Tibial nerve (tissue), 4 donors: ENCODE measurements at regions not wholly inside any gene's neighbourhood (a gene's known extent, or its start where the extent isn't known, plus 50 kb on each side); places are given as distances from the start of the nearest gene placed in this dataset.

Experiments used
- DNase-seq, 2 donors: peaks; one replicate each; pipeline ENCODE4 v3.0.0-alpha.2; 2019; ENCODE audit warnings: low spot score in 2 of 2
- H3K27ac ChIP-seq, 4 donors: fragments of 200-600 bp; sonication (generic) in 3 of 4; one replicate each; pipeline ENCODE4 v1.5.1; 2017 to 2019; ENCODE audit warnings: mild to moderate bottlenecking in 1 of 4
- H3K27me3 ChIP-seq, 2 donors: fragments of 200-600 bp; sonication (generic) in 1 of 2; one replicate each; pipeline versions ENCODE4 v1.5.1 to v1.6.0; 2017 to 2019
- H3K36me3 ChIP-seq, 3 donors: fragments of 200-600 bp; sonication (generic); one replicate each; pipeline ENCODE4 v1.5.1; 2018 to 2019
- H3K4me1 ChIP-seq, 4 donors: fragments of 200-600 bp; sonication (generic) in 3 of 4; one replicate each; pipeline ENCODE4 v1.5.1; 2017 to 2019
- H3K4me3 ChIP-seq, 4 donors: fragments of 200-600 bp; sonication (generic) in 3 of 4; one replicate each; pipeline ENCODE4 v1.5.1; 2017 to 2019; ENCODE audit warnings: mild to moderate bottlenecking in 1 of 4, moderate library complexity in 1 of 4
- H3K9me3 ChIP-seq, 4 donors: fragments of 200-600 bp; sonication (generic) in 3 of 4; one replicate each; pipeline ENCODE4 v1.5.1; 2017 to 2019
- EP300 ChIP-seq, 2 donors: sonication (generic); formaldehyde crosslinking; IDR thresholded peaks; one replicate each; pipeline ENCODE4 v1.6.1; 2017; ENCODE audit warnings: antibody characterized with exemption in 2 of 2, mild to moderate bottlenecking in 1 of 2
- POLR2A ChIP-seq, 2 donors: fragments of 450-650 bp; IDR thresholded peaks; one replicate each; pipeline ENCODE4 v1.6.1; 2017; ENCODE audit warnings: antibody characterized with exemption in 2 of 2, mild to moderate bottlenecking in 2 of 2, moderate library complexity in 2 of 2
- WGBS, 2 donors: methylation state at CpG; one replicate each; pipeline ENCODE4 v1.1.5; 2018; 5-methylcytosine and 5-hydroxymethylcytosine counted together
- TF ChIP-seq, protein P1 (sequence below), 5 experiments: fragments of 200-600 bp in 3 of 5; fragments of 450-650 bp in 2 of 5; sonication (generic) in 3 of 5; IDR thresholded peaks; one replicate each; pipeline ENCODE4 v1.5.1; 2016 to 2019; ENCODE audit warnings: antibody characterized with exemption in 5 of 5, mild to moderate bottlenecking in 3 of 5, moderate library complexity in 2 of 5

DNA sequence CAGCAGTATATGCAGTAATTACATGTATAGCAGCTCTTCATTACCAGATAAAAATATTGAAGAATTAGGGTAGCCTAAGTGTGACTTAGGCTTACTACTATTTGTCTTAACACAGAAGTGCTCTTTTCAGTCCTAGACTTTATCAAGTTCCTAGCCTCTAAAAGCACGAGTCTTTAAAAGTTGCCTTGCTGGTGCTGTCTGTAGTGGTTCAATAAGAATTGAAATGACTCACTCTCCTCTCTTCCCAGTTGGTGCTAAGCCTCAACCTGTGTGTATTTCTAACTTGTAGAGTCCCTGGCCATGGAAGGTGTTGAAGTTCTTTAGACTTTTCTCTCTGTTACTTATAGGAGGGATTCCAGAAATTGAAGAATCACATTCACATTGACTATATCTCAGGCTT is 395.4 kb upstream of the THRB start:
- Histone ChIP-seq H3K9me3 (no peaks in the 10 kb centered on the region), H3K27me3 (no peaks in the 10 kb centered on the region), H3K27ac (no peak overlapping the region), H3K4me3 (no peak overlapping the region), H3K36me3 (no peaks in the 10 kb centered on the region), H3K4me1 (no peaks in the 10 kb centered on the region)
- WGBS, 2 donors, result 82 to 100% methylated on average over 1 of the region's 1 CpG
- TF ChIP-seq POLR2A (IDR thresholded peaks at IDR 0.05), result no peak
- no peak for TF ChIP-seq EP300 (IDR thresholded peaks at IDR 0.05)
- TF ChIP-seq, protein P1, sequence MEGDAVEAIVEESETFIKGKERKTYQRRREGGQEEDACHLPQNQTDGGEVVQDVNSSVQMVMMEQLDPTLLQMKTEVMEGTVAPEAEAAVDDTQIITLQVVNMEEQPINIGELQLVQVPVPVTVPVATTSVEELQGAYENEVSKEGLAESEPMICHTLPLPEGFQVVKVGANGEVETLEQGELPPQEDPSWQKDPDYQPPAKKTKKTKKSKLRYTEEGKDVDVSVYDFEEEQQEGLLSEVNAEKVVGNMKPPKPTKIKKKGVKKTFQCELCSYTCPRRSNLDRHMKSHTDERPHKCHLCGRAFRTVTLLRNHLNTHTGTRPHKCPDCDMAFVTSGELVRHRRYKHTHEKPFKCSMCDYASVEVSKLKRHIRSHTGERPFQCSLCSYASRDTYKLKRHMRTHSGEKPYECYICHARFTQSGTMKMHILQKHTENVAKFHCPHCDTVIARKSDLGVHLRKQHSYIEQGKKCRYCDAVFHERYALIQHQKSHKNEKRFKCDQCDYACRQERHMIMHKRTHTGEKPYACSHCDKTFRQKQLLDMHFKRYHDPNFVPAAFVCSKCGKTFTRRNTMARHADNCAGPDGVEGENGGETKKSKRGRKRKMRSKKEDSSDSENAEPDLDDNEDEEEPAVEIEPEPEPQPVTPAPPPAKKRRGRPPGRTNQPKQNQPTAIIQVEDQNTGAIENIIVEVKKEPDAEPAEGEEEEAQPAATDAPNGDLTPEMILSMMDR (IDR thresholded peaks at IDR 0.05), result no peak
- DNase-seq, result no peak

DNA sequence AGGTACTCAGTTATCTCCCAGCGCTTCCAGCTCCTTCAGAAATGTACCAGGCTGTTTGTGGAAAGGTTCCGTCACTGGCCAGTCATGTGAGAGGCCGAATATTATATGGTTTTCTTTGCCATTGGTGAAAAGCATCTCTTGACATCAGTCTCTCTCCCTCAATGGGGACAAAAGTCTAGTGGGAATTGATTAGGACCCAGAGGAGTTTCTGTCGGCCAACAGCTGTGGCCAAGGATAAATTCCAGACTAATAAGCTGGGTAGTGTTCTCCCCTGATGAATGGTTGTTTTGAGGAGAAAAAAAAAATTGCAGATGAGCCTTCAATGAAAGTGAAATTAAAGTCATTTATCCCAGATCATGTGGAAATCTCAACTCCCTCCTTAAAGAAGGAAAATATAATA is 404.7 kb upstream of the THRB start:
- Histone ChIP-seq H3K9me3 (no peaks in the 10 kb centered on the region), H3K27ac (no peak overlapping the region), H3K4me3 (no peak overlapping the region), H3K27me3 (no peaks in the 10 kb centered on the region), H3K4me1 (no peaks in the 10 kb centered on the region), H3K36me3 (no peaks in the 10 kb centered on the region)
- TF ChIP-seq, protein P1 (IDR thresholded peaks at IDR 0.05), result no peak
- DNase-seq, result no peak
- 71 to 77% methylated on average over 4 of the region's 4 CpGs for WGBS, 2 donors

DNA sequence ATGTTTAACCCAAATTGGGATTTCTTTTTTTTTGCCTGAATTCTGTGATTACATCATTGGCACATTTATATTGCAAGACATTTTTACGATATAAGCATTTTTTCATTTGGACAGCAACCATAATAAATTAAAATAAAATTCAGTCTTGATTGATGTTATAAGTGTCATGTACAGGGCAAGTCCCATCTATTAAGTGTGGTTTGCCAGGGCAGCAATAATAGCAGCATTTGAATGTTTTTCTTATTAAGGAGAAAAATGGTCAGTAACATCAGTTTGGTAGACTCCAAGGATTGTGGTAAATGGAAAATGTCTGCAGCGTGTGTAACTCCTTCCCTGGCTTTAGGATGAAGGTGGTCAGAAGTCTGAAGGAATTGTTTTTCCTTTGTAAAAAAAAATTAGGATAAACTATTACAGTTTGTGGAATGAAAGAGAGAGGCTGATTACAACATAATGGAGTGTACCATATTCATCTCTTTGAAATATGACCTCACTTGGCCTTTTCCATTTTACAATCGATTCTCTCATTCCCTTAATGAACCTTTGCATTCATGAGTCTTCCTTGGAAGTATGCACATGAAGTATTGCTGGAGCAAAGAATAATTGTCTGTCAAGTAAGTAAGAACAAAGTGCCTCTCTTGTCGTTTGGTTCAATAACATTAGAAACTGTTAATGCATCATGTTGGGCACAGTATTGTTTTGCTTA is 405.4 kb upstream of the THRB start:
- 56 to 58% methylated on average over 4 of the region's 4 CpGs for WGBS, 2 donors
- DNase-seq, result no peak
- Histone ChIP-seq H3K9me3 (no peaks in the 10 kb centered on the region), H3K27ac (no peak overlapping the region), H3K4me3 (no peak overlapping the region), H3K36me3 (no peaks in the 10 kb centered on the region), H3K4me1 (no peaks in the 10 kb centered on the region), H3K27me3 (no peaks in the 10 kb centered on the region)
- TF ChIP-seq, protein P1 (IDR thresholded peaks at IDR 0.05), result no peak
- TF ChIP-seq POLR2A (IDR thresholded peaks at IDR 0.05) (no peak), EP300 (IDR thresholded peaks at IDR 0.05) (no peak)

DNA sequence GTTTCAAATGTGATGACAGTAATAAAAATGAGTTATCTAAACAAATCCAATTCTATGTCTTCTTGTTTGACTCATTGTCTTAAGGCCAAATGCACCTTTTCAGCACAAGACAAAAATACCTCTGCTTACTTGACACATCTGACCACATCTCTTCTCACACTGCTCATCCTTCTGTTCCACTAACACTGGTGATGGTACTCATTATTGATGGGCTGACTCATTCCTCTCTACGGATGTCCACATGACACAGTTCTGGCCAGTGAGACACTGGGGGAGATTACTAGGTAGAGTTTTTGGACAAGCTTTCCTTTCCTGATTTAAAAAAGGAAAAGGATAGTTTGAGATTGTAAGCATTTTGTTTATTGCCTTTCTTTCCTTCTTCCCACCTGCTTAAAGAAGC is 410.6 kb upstream of the THRB start:
- no peaks in the 10 kb centered on the region for H3K9me3 ChIP-seq
- 100% methylated on average over 1 of the region's 1 CpG for WGBS, 2 donors

DNA sequence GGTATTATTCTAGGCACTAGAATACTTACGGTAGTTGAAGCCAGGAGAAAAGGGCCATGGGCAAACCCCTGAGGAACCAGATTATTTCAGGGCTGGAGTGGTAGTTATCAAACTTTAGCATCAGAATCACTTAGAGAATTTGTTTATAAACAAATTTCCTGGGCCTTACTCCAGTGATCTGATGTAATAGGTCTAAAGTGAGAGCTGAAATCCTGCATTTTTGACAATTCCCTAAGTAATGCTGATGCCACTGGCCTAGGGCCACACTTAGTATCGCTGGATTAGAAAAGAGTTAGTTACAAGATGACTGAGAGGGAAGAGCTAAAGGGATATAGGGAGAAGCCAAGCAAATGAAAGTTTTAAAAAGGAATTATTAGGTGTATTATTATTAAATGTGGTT is 412.5 kb upstream of the THRB start:
- Histone ChIP-seq H3K4me1 (no peaks in the 10 kb centered on the region), H3K27ac (no peak overlapping the region), H3K4me3 (no peak overlapping the region), H3K9me3 (no peaks in the 10 kb centered on the region), H3K36me3 (no peaks in the 10 kb centered on the region), H3K27me3 (no peaks in the 10 kb centered on the region)
- 73 to 86% methylated on average over 2 of the region's 2 CpGs for WGBS, 2 donors
- TF ChIP-seq, protein P1 (IDR thresholded peaks at IDR 0.05), result no peak
- TF ChIP-seq EP300 (IDR thresholded peaks at IDR 0.05) (no peak), POLR2A (IDR thresholded peaks at IDR 0.05) (no peak)
- no peak for DNase-seq

More for the DNA sequence above, 410.6 kb upstream of the THRB start:
- Histone ChIP-seq H3K27ac (no peak overlapping the region), H3K27me3 (no peaks in the 10 kb centered on the region), H3K4me3 (no peak overlapping the region), H3K4me1 (no peaks in the 10 kb centered on the region), H3K36me3 (no peaks in the 10 kb centered on the region)
- no peak for DNase-seq
- TF ChIP-seq POLR2A (IDR thresholded peaks at IDR 0.05) (no peak), EP300 (IDR thresholded peaks at IDR 0.05) (no peak)
- TF ChIP-seq, protein P1 (IDR thresholded peaks at IDR 0.05), result no peak
